ENCODE measurements at regions not wholly inside any gene's neighbourhood (a gene's known extent, or its start where the extent isn't known, plus 50 kb on each side); places are given as distances from the start of the nearest gene placed in this dataset.

DNA sequence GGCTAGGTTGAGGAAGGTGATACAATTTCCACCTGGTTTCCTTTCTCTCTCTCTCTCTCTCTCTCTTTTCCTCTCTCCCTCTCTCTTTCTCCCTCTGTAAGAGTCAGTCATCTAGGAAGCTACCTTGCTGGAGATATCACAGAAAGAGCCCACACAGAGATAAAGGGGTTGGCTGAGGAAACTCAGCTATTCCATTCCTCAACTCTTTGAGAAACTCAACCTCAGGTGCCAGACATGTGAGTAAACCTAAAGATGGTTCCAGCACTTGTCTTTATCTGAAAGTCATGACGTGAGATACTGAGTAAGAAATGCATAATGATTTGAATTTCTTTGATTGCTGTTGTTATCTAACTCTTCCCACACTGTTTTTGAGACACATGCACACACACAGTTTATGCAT, 564.0 kb downstream of the SPOCK3 start:
- H4K20me1 ChIP-seq (ENCODE audit: insufficient read depth): no peaks in the 10 kb centered on the region
- RAD21 ChIA-PET (ENCODE audit: low non-redundant PET in 1 of 2, low total read pairs in 2 of 2, uncharacterized antibody in 2 of 2, unreplicated experiment in 2 of 2): no interaction called here
- no peaks in the 10 kb centered on the region for H3K27me3 ChIP-seq (ENCODE audit: insufficient read depth, low read length)
- no peak overlapping the region for H3K9ac ChIP-seq (ENCODE audit: low read length)
- no peak for DNase-seq (ENCODE audit: low read depth, low spot score)
- H3K9me2 ChIP-seq (ENCODE audit: insufficient read depth): no peaks in the 10 kb centered on the region
- intact Hi-C loops (cut with micrococcal nuclease): no loop called here
- CTCF ChIA-PET: no interaction called here
- BruUV-seq (replicated peaks): no TSS peak
- POLR2A ChIA-PET: no interaction called here
- no peak for ATAC-seq
- no peak for TF ChIP-seq FOSL1 (IDR thresholded peaks at IDR 0.05; ENCODE audit: low read depth)
- TF ChIP-seq JUND (IDR thresholded peaks at IDR 0.05): no peak
- no peak for TF ChIP-seq POLR2A (IDR thresholded peaks at IDR 0.05; ENCODE audit: borderline replicate concordance, extremely low read depth, insufficient read depth, insufficient read length)
- TF ChIP-seq, protein P1, sequence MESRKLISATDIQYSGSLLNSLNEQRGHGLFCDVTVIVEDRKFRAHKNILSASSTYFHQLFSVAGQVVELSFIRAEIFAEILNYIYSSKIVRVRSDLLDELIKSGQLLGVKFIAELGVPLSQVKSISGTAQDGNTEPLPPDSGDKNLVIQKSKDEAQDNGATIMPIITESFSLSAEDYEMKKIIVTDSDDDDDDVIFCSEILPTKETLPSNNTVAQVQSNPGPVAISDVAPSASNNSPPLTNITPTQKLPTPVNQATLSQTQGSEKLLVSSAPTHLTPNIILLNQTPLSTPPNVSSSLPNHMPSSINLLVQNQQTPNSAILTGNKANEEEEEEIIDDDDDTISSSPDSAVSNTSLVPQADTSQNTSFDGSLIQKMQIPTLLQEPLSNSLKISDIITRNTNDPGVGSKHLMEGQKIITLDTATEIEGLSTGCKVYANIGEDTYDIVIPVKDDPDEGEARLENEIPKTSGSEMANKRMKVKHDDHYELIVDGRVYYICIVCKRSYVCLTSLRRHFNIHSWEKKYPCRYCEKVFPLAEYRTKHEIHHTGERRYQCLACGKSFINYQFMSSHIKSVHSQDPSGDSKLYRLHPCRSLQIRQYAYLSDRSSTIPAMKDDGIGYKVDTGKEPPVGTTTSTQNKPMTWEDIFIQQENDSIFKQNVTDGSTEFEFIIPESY (IDR thresholded peaks at IDR 0.05; ENCODE audit: extremely low read depth, insufficient replicate concordance, low read length): no peak
- TF ChIP-seq POLR2AphosphoS5 (IDR thresholded peaks at IDR 0.05; ENCODE audit: low read depth, low read length): no peak
- no peak for TF ChIP-seq EGR1 (IDR thresholded peaks at IDR 0.05; ENCODE audit: low read depth)
- H3K27ac ChIP-seq (ENCODE audit: low read depth, low read length): no peak overlapping the region
- no peak overlapping the region for H3K4me2 ChIP-seq (ENCODE audit: low read length)
- no peak overlapping the region for H2AFZ ChIP-seq (ENCODE audit: low read depth, low read length, poor library complexity, severe bottlenecking)
- H3K36me3 ChIP-seq (ENCODE audit: control insufficient read depth in 1 of 2, insufficient read depth in 2 of 2, low read length in 2 of 2): no peaks in the 10 kb centered on the region
- no peaks in the 10 kb centered on the region for H3K4me1 ChIP-seq (ENCODE audit: control insufficient read depth in 1 of 2, insufficient read depth in 2 of 2, low read length in 2 of 2)
- H3K79me2 ChIP-seq (ENCODE audit: insufficient read depth, low read length): no peaks in the 10 kb centered on the region
- no peak overlapping the region for H3K4me3 ChIP-seq (replicated peaks in 1 of 2; ENCODE audit: low read depth in 1 of 2, low read length in 2 of 2)
- no peaks in the 10 kb centered on the region for H3K9me3 ChIP-seq (ENCODE audit: control insufficient read depth in 1 of 2, insufficient read depth in 1 of 2, low read depth in 1 of 2, low read length in 2 of 2)

GRCh38 chr4:166673911-166674310, 560.4 kb downstream of the SPOCK3 start:
- Histone ChIP-seq H3K9me2 (ENCODE audit: insufficient read depth) (no peaks in the 10 kb centered on the region), H3K4me1 (ENCODE audit: control insufficient read depth in 1 of 2, insufficient read depth in 2 of 2, low read length in 2 of 2) (no peaks in the 10 kb centered on the region), H2AFZ (ENCODE audit: low read depth, low read length, poor library complexity, severe bottlenecking) (no peak overlapping the region), H3K36me3 (ENCODE audit: control insufficient read depth in 1 of 2, insufficient read depth in 2 of 2, low read length in 2 of 2) (no peaks in the 10 kb centered on the region), H3K4me3 (replicated peaks in 1 of 2; ENCODE audit: low read depth in 1 of 2, low read length in 2 of 2) (no peak overlapping the region), H3K27ac (ENCODE audit: low read depth, low read length) (no peak overlapping the region), H3K9me3 (ENCODE audit: control insufficient read depth in 1 of 2, insufficient read depth in 1 of 2, low read depth in 1 of 2, low read length in 2 of 2) (no peaks in the 10 kb centered on the region), H3K79me2 (ENCODE audit: insufficient read depth, low read length) (no peaks in the 10 kb centered on the region), H3K9ac (ENCODE audit: low read length) (no peak overlapping the region), H4K20me1 (ENCODE audit: insufficient read depth) (no peaks in the 10 kb centered on the region), H3K27me3 (ENCODE audit: insufficient read depth, low read length) (no peaks in the 10 kb centered on the region), H3K4me2 (ENCODE audit: low read length) (no peak overlapping the region)
- DNase-seq (ENCODE audit: low read depth, low spot score) (no peak), ATAC-seq (no peak)
- ChIA-PET RAD21 (ENCODE audit: low non-redundant PET in 1 of 2, low total read pairs in 2 of 2, uncharacterized antibody in 2 of 2, unreplicated experiment in 2 of 2) (no interaction called here), POLR2A (no interaction called here), CTCF (no interaction called here)
- no TSS peak for BruUV-seq (replicated peaks)
- intact Hi-C loops (cut with micrococcal nuclease): no loop called here
- TF ChIP-seq ZNF274 (IDR thresholded peaks at IDR 0.05; ENCODE audit: low read depth, low read length) (no peak), POLR2AphosphoS5 (IDR thresholded peaks at IDR 0.05; ENCODE audit: low read depth, low read length) (no peak), CEBPB (IDR thresholded peaks at IDR 0.05; ENCODE audit: low read depth) (no peak), CBX3 (IDR thresholded peaks at IDR 0.05; ENCODE audit: low read depth) (no peak), EZH2phosphoT487 (IDR thresholded peaks at IDR 0.05; ENCODE audit: borderline replicate concordance) (no peak), SP1 (IDR thresholded peaks at IDR 0.05; ENCODE audit: low read depth) (no peak), JUND (IDR thresholded peaks at IDR 0.05) (no peak)
- TF ChIP-seq, protein P2, sequence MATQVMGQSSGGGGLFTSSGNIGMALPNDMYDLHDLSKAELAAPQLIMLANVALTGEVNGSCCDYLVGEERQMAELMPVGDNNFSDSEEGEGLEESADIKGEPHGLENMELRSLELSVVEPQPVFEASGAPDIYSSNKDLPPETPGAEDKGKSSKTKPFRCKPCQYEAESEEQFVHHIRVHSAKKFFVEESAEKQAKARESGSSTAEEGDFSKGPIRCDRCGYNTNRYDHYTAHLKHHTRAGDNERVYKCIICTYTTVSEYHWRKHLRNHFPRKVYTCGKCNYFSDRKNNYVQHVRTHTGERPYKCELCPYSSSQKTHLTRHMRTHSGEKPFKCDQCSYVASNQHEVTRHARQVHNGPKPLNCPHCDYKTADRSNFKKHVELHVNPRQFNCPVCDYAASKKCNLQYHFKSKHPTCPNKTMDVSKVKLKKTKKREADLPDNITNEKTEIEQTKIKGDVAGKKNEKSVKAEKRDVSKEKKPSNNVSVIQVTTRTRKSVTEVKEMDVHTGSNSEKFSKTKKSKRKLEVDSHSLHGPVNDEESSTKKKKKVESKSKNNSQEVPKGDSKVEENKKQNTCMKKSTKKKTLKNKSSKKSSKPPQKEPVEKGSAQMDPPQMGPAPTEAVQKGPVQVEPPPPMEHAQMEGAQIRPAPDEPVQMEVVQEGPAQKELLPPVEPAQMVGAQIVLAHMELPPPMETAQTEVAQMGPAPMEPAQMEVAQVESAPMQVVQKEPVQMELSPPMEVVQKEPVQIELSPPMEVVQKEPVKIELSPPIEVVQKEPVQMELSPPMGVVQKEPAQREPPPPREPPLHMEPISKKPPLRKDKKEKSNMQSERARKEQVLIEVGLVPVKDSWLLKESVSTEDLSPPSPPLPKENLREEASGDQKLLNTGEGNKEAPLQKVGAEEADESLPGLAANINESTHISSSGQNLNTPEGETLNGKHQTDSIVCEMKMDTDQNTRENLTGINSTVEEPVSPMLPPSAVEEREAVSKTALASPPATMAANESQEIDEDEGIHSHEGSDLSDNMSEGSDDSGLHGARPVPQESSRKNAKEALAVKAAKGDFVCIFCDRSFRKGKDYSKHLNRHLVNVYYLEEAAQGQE (IDR thresholded peaks at IDR 0.05; ENCODE audit: low read depth): no peak
- TF ChIP-seq, protein P3, sequence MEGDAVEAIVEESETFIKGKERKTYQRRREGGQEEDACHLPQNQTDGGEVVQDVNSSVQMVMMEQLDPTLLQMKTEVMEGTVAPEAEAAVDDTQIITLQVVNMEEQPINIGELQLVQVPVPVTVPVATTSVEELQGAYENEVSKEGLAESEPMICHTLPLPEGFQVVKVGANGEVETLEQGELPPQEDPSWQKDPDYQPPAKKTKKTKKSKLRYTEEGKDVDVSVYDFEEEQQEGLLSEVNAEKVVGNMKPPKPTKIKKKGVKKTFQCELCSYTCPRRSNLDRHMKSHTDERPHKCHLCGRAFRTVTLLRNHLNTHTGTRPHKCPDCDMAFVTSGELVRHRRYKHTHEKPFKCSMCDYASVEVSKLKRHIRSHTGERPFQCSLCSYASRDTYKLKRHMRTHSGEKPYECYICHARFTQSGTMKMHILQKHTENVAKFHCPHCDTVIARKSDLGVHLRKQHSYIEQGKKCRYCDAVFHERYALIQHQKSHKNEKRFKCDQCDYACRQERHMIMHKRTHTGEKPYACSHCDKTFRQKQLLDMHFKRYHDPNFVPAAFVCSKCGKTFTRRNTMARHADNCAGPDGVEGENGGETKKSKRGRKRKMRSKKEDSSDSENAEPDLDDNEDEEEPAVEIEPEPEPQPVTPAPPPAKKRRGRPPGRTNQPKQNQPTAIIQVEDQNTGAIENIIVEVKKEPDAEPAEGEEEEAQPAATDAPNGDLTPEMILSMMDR (IDR thresholded peaks at IDR 0.05 in 2 of 3, conservative IDR thresholded peaks at IDR 0.05 in 1 of 3; ENCODE audit: borderline replicate concordance in 1 of 3, insufficient read depth in 1 of 3, low read depth in 2 of 3, low read length in 2 of 3): no peak
- TF ChIP-seq, protein P4, sequence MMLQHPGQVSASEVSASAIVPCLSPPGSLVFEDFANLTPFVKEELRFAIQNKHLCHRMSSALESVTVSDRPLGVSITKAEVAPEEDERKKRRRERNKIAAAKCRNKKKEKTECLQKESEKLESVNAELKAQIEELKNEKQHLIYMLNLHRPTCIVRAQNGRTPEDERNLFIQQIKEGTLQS (IDR thresholded peaks at IDR 0.05): no peak

Data from HCT116 (cell line).